LHCN-M2 (cell line): ENCODE measurements at regions not wholly inside any gene's neighbourhood (a gene's known extent, or its start where the extent isn't known, plus 50 kb on each side); places are given as distances from the start of the nearest gene placed in this dataset.

ENCODE experiments used
- DNase-seq: peaks from one replicate; pipeline ENCODE4 v3.0.0-alpha.2; 2012; ENCODE audit warnings: low read depth

DNA sequence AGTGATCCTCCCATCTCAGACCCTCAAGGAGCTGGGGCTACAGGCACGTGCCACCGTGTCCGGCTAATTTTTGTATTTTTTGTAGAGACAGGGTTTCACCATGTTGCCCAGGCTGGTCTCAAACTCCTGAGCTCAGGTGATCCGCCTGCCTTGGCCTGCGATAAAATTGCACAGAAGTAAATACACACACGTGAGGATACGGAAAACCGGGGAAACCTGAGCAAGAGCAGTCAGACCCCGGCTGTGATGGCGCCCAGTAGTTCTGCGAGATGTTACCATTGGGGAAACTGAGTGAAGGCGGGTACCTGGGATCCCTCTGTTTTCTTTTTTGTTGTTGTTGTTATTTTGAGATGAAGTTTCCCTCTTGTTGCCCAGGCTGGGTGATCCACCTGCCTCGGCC lies 114.9 kb downstream of the C9orf50 start:
- DNase-seq = no peak

DNA sequence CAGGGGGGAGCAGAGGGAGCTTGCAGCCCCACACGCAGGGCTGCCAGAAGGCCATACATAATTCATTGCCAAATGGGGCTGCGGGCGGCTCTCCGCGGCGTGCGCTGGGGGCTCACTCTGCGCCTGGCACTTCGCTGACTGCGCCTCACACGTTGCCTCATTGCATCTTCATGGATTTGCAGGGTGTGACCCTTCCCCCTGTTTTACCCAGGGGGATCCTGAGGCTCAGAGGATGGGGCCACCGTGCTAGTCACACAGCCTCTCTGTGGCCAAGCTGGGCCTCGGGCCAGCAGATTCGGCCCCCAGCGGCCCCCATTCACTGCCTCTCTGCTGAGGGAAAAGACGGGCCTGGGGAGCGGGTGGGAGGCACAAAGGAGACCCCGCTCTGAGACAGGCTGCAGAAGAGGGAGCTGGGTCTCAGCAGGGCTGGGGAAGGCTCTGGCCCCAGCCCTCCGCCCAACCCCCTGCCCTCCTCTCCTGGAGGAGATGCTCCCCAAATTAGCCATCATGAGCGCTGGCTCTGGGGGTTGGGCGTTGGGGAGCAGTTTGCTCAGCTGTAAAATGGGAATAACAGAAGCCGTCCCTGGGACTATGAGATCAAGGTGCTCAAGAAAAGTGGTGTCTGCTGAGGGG lies 115.5 kb downstream of the C9orf50 start:
- DNase-seq = no peak

DNA sequence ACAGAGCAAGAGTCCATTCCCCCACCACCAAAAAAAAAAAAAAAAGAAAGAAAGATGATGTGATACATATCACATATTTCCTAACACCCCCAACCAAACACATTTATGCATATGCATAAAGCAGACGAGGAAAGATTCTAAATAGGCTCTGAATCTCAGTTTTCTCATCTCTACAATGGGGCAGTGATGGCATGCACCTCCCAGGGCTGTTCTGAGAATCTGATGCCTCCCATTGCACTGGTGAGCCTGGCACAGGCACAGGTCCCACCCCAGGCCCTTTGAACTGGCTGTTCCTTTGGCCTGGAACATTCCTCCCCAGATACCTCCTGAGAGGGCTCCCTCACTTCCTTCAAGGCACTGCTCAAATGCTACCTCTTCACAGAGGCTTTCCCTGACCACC lies 116.5 kb downstream of the C9orf50 start:
- no peak for DNase-seq

- no peak for DNase-seq
Observed at GRCh38 chr9:129501771-129502319, 119.1 kb downstream of the C9orf50 start.

DNA sequence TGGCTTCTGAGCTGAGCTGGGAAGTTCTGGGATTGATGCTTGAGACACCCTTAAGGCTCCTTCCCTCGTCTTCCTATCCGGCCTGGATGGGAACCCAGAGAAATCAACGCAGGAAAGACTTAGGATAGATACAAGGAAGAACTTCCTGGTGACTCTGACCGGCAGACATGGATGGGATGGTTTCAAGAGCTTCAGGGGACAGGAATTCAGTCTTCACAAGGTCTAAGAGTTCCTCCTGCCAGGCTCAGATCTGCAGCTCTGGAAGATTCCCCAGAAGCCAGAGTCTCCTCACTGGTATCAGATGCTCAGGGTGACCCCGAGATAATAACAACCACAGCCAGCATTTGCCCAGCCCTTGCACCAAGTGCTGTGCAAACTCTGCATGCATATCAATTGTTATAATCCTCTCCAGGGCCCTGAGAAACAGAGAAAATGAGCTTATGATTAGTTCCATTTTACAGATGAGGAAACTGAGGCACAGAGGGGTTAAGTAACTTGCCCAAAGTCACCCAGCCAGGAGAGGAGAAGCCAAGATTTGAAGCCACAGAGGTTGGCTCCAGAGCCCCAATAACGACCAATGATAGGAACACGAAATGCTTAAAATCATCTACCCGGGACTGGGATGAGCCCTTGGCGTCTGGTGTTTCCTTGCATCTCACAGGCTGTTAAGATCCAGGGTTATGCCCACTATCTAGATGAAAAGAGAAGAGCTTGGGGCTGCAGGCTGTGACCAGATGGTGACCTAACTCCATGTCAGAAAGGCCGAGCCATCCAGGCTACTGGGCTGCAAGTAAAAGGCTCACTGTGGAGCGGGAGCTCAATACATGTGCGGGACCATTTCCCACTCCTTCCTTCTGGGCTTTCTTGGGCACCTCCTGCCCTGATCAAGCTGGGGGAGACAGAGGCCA lies 119.8 kb downstream of the C9orf50 start:
- no peak for DNase-seq

DNA sequence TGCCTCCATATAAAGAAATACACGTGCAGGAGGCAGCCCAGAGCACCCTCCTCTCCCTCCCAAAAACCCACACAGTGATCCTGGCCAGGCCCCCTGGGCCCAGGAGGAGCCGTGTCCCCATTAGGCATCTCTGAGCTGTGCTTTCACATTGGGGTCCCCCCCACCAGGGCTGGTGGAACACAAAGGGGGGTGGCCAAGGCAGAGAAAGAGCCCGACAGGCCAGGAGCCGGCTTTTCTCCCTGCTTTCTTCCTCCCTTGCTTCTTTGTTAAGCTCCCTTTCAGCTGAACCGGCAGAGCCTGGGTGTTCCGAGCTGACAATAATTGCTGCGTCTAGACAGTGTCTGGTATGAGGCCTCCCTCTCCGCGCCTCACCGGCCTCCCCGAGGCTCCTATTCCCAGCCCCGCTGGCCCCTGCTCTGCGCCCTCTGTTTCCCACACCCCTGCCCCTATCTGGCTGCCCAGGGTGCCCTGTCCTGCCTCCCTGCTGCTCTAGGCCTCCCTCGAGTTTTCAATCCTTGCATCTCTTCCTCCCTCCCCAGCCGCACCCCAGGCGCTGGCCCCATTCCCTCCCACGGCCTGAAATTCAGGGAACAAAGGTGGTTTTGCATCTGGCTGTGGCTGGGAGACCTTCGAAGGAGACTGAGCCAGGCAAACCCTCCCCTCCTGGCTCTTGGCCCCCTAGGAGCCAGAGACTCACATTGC lies 120.6 kb downstream of the C9orf50 start:
- DNase-seq = no peak

DNA sequence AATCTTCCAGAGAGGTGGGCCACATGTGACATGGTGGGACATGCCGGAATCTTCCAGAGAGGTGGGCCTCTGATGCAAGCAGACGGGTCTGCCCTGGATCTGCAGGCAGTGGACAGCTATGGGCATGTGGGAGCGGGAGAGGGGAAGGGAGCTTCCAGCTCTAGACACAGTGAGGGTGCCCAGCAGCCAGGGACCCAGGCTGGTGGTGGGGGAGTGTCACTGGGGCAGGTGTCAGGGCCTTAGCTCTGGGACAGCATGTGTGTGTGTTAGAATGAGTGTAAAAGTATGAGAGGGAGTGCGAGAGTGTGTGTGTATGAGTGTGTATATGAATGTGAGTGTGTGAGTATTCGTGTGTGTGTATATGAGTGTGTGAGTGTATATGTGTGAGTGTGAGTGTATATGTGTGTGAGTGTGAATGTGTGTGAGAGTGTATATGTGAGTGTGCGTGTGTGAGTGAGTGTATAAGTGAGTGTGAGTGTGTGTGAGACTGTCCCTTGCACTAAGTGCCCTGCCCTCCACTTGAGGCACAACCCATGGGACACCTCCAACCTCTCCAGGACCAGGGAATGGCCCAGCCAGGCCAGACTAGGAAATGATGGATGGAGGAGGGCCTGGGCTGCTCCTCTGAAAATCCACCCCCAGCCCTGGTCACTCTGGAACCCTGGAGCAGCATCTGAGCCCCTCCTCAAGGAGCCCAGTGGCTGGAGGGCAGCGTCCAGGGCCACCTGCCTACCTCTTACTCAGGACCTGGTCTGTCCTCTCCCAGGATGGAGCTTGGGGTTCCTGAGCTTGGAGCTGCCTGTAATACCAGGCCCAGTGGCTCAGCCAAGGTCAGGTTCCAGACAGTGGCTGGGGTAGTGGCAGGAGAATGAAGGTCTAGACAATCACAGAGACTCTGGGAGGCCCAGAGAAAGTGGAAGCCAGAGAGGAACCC lies 122.2 kb downstream of the C9orf50 start:
- no peak for DNase-seq

DNA sequence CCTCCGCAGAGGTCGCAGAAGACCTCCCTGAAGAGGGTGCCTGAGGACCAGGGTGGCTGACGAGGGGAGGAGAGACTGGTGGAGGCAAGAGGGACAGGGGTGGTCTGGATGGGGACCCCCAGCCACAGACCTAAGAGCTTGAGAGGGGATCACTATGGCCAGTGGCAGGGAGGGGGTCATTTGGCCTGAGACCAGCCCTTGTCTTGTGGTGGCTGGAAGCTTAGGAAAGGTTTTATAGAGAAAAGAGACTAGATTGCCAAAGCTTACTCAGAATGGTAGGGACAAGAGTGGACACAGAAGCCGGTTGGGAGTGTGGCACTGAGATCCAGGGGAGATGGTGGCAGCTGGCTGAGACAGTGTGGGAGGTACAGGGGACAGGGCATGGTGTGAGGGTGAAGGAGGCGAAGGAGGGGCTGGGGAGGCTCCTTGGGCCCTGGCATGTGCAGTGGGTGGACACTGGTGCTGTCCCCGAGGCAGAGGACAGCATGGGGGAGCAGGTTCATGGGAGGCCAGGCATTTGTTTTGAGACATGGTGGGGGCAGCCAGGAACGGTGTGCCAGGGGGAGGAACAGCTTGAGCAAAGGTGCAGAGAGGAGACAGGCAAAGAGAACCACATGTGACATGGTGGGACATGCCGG lies 123.0 kb downstream of the C9orf50 start:
- DNase-seq = no peak

DNA sequence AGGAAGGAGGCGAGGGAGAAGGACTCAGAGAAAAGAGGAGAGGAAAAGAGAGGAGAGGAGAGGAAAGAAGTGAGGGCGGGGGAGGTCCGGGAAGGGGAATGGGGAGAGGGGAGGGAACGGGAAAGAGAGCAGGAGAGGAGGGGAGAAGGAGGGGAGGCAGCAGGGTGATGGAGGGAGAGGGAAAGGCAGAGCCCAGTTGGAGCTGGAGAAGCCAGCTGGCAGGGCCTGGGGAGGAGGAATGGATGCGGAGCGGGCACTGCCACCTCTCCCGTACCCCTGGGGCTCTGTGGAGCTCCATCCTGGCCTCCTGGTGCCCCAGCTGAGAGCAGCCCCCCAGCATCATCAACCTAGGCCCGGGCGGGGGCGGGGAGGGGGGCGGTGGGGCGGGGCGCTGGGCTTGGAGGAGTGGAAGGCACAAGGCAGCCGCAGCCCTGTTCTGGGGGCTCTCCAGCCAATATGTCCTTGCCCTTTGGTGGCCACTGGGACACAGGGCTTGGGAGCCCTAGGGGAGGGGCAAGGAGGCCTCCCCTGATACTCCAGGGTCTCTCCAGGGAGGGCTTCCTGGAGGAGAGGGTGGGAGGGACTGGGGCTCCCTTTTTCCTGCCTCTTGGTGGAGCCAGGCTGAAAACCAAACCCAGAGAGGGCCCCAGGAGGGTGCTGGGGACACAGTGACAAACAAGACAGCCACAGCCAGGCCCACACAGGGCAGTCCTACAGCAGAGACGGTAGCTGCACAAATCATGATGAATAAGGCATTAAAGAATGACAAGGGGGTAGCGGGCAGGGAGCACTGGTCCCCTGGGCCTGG lies 123.7 kb downstream of the C9orf50 start:
- no peak for DNase-seq

- peak; percentile 92 for DNase-seq
Observed at GRCh38 chr9:129496473-129497004, 124.4 kb downstream of the C9orf50 start.

DNA sequence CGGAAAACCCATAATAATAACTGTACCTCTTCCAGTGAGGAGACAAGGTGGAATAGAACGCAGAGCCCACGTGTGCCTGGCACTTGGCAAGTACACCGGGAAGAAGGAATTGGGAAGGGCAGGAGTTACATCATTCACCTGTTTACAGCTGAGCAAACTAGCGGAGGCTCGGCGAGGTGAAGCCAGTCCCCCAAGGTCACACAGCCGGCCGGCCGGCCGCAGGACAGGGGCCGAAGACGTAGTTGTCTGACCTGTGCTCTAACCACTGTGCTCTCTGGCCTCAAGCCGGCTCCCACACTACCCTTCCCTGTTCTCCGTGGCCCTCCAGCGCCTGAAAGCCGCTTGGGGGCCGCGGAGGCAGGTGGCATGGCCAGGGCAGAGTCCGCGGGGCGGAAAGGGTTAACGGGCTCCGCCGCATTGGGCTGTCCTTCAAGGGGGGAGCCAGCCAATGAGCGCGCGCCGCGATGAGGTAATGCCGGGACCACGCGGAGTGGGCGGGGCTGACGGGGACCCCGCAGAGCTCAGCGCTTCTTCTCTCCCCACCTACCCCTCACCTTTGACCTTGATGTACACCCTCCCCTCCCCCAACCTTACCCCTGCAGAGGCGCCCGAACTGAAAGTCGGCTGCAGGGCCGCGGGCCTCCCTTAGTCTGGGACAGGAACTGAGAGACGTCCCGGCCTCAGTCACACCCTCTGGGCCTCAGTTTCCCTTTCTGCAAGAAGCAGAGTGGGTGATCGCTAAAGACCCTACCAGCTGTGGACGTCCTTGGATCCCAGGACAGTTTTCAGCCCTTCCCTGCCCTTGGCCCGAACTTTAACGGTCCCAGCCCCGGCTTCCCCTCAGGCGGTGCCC lies 125.1 kb downstream of the C9orf50 start:
- peak; percentile 78 for DNase-seq

DNA sequence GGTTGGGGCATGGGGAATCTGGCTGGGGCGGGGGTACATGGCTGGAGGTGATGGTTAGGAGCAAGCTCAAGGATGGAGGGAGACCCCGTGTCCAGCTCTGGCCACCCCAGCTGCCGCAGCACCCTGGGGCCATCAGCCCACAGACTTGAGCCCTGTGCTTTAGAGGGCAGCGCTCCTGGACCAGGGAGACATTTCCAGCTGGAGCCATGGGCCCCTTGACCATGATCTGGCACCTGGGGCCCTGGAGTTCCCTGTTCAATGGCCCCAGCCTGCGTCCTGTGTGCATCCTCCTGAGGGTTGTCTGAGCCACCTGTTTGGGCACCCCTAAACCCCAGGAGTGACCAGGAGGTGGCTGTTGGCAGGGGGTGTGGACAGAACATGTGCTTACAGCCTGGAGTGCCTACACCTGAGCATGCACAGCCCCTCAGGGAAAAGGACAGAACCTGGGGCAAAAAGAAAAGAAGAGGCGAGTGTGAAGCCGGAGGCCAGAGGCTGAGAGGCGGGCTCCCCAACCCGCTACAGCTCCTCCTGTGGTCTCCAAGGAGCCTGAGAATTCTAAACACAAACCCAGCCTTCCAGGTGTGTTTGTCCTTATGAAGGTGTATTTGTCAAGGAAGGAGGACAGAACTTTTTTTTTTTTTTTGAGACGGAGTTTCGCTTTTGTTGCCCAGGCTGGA lies 126.7 kb downstream of the C9orf50 start:
- no peak for DNase-seq

DNA sequence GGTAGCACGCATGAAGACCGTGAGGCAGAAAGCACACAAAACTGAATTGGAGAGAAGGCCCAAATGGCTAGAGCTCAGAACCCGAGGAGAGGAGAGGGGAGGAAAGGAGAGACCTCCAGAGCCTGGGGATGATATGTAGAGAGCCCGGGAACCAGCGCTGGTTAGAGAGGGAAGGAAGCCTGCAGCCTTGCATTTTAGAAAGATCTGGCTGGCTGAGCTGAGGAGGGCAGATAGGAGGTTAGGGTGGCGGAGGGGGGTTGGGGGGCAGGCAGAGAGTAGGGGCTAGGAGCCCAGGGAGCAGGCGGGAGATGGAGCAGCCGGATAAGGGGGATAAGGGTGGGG lies 127.2 kb downstream of the C9orf50 start:
- no peak for DNase-seq

- no peak for DNase-seq
Observed at GRCh38 chr9:129493002-129493705, 127.7 kb downstream of the C9orf50 start.

- DNase-seq = no peak
Observed at GRCh38 chr9:129491487-129491855, 129.4 kb downstream of the C9orf50 start.

- no peak for DNase-seq
Observed at GRCh38 chr9:129490583-129491486, 130.1 kb downstream of the C9orf50 start.
